Chondrocyte (in vitro differentiated cells): ENCODE measurements at regions not wholly inside any gene's neighbourhood (a gene's known extent, or its start where the extent isn't known, plus 50 kb on each side); places are given as distances from the start of the nearest gene placed in this dataset.
A peak's percentile ranks its signal among the peaks of the same experiment; 100 is the strongest.

Source experiments
- DNase-seq: peaks from one replicate; pipeline ENCODE4 v3.0.0; 2021; ENCODE audit warnings: mixed read lengths, low spot score
- H3K27ac Mint-ChIP-seq: one replicate; pipeline ENCODE4 v1.8.0; 2021; ENCODE audit warnings: mild to moderate bottlenecking, moderate library complexity, mixed read lengths; ENCODE audit not compliant: unreplicated experiment
- H3K27me3 Mint-ChIP-seq: 2 replicates; pipeline ENCODE4 v1.8.0; 2021; ENCODE audit warnings: low read depth, mixed read lengths
- H3K36me3 Mint-ChIP-seq: 2 replicates; pipeline ENCODE4 v1.8.0; 2021; ENCODE audit warnings: low read depth, mixed read lengths
- H3K4me1 Mint-ChIP-seq: 2 replicates; pipeline ENCODE4 v1.8.0; 2021; ENCODE audit warnings: low read depth, mild to moderate bottlenecking, mixed read lengths
- H3K4me3 Mint-ChIP-seq: one replicate; pipeline ENCODE4 v1.8.0; 2021; ENCODE audit warnings: mild to moderate bottlenecking, moderate library complexity, mixed read lengths; ENCODE audit not compliant: unreplicated experiment
- H3K9me3 Mint-ChIP-seq: 2 replicates; pipeline ENCODE4 v1.8.0; 2021; ENCODE audit warnings: low read depth, mixed read lengths
- CTCF ChIP-seq: fragments of 200-600 bp; sonication (generic); IDR thresholded peaks from 2 replicates; pipeline ENCODE4 v1.5.0; 2021; ENCODE audit warnings: antibody characterized with exemption, mild to moderate bottlenecking, moderate library complexity

GRCh38 chr4:23717528-23718248 is 172.2 kb downstream of the PPARGC1A start:
- peak; percentile 75 for TF ChIP-seq CTCF
- Mint-ChIP-seq H3K4me3 (no peak overlapping the region), H3K9me3 (peaks cover 4% of the 10 kb centered on the region), H3K27me3 (no peaks in the 10 kb centered on the region), H3K4me1 (peaks cover 3% of the 10 kb centered on the region), H3K36me3 (no peaks in the 10 kb centered on the region), H3K27ac (no peak overlapping the region)
- DNase-seq: no peak

GRCh38 chr4:23710298-23710697 is 179.5 kb downstream of the PPARGC1A start:
- no peak for TF ChIP-seq CTCF
- no peaks in the 10 kb centered on the region for H3K9me3 Mint-ChIP-seq
- H3K36me3 Mint-ChIP-seq: no peaks in the 10 kb centered on the region
- H3K27me3 Mint-ChIP-seq: no peaks in the 10 kb centered on the region
- DNase-seq: no peak
- no peak overlapping the region for H3K27ac Mint-ChIP-seq
- peaks cover 10% of the 10 kb centered on the region for H3K4me1 Mint-ChIP-seq
- H3K4me3 Mint-ChIP-seq: no peak overlapping the region

- H3K4me1 Mint-ChIP-seq: peaks cover 10% of the 10 kb centered on the region
- peaks cover 7% of the 10 kb centered on the region for H3K9me3 Mint-ChIP-seq
- no peak overlapping the region for H3K4me3 Mint-ChIP-seq
- H3K27ac Mint-ChIP-seq: no peak overlapping the region
- H3K36me3 Mint-ChIP-seq: no peaks in the 10 kb centered on the region
- no peaks in the 10 kb centered on the region for H3K27me3 Mint-ChIP-seq
- DNase-seq: no peak
- no peak for TF ChIP-seq CTCF
Observed at GRCh38 chr4:23707652-23708026, 182.2 kb downstream of the PPARGC1A start.

GRCh38 chr4:23706972-23707651 is 182.7 kb downstream of the PPARGC1A start:
- Mint-ChIP-seq H3K9me3 (peaks cover 7% of the 10 kb centered on the region), H3K4me3 (no peak overlapping the region), H3K4me1 (peaks cover 10% of the 10 kb centered on the region), H3K27ac (no peak overlapping the region), H3K27me3 (no peaks in the 10 kb centered on the region), H3K36me3 (no peaks in the 10 kb centered on the region)
- DNase-seq: no peak
- no peak for TF ChIP-seq CTCF

DNA sequence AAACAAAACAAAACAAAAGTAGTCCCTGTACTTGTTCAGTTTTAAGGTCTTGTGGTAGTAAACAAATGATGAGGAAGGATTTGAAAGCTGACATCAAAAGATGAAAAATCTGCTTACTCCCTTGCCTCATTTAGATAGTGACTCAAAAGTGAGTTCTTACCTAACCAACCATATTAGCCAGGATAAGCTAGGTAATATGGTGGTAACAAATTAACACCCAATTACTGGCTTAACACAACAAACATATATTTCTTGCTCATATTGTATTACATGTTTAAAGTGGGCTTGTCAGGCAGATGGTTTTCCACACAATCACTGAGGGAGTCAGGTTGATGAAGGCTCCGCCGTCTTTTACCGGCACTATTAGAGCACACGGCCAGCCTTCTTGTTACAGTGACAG is 189.7 kb downstream of the PPARGC1A start:
- H3K27ac Mint-ChIP-seq: no peak overlapping the region
- TF ChIP-seq CTCF: no peak
- no peak overlapping the region for H3K4me3 Mint-ChIP-seq
- no peaks in the 10 kb centered on the region for H3K4me1 Mint-ChIP-seq
- H3K9me3 Mint-ChIP-seq: peaks cover 7% of the 10 kb centered on the region
- no peak for DNase-seq
- H3K36me3 Mint-ChIP-seq: no peaks in the 10 kb centered on the region
- peaks cover 3% of the 10 kb centered on the region for H3K27me3 Mint-ChIP-seq
